Osteoblast (primary cell): ENCODE measurements at regions not wholly inside any gene's neighbourhood (a gene's known extent, or its start where the extent isn't known, plus 50 kb on each side); places are given as distances from the start of the nearest gene placed in this dataset.

Source experiments
- DNase-seq: peaks from one replicate; pipeline ENCODE4 v3.0.0; 2011; ENCODE audit warnings: low spot score, mixed read lengths; ENCODE audit not compliant: insufficient read length; ENCODE audit errors: missing footprints
- H2AFZ ChIP-seq: 2 replicates; pipeline ENCODE4 v1.6.0; 2011; ENCODE audit warnings: mild to moderate bottlenecking, low read length
- H3K27ac ChIP-seq: 2 replicates; pipeline ENCODE4 v1.5.1; 2011; ENCODE audit warnings: mild to moderate bottlenecking, low read depth, low read length, moderate library complexity
- H3K27me3 ChIP-seq: 2 replicates; pipeline ENCODE4 v1.6.0; 2012; ENCODE audit warnings: mild to moderate bottlenecking, control low read depth, inconsistent platforms, low read length, moderate library complexity; ENCODE audit not compliant: insufficient read depth
- H3K36me3 ChIP-seq: 2 replicates; pipeline ENCODE4 v1.5.1; 2011; ENCODE audit warnings: mild to moderate bottlenecking, low read length, control low read depth, moderate library complexity; ENCODE audit not compliant: insufficient read depth
- H3K4me1 ChIP-seq: 2 replicates; pipeline ENCODE4 v1.5.1; 2011; ENCODE audit warnings: mild to moderate bottlenecking, low read length, control low read depth, moderate library complexity; ENCODE audit not compliant: insufficient read depth
- H3K4me2 ChIP-seq: 2 replicates; pipeline ENCODE4 v1.6.0; 2011; ENCODE audit warnings: mild to moderate bottlenecking, low read length; ENCODE audit not compliant: insufficient read depth
- H3K4me3 ChIP-seq: fragments of 200-600 bp; sonication (generic); 3 replicates; pipeline ENCODE4 v1.5.1; 2012; ENCODE audit warnings: mild to moderate bottlenecking, low read length, inconsistent platforms; ENCODE audit not compliant: insufficient read depth
- H3K79me2 ChIP-seq: 2 replicates; pipeline ENCODE4 v1.6.0; 2012; ENCODE audit warnings: mild to moderate bottlenecking, low read length, control low read depth, inconsistent platforms; ENCODE audit not compliant: insufficient read depth
- H3K9me3 ChIP-seq: 2 replicates; pipeline ENCODE4 v1.5.1; 2011; ENCODE audit warnings: low read depth, low read length, control low read depth
- H4K20me1 ChIP-seq: 2 replicates; pipeline ENCODE4 v1.6.0; 2012; ENCODE audit warnings: mild to moderate bottlenecking, low read length, control low read depth; ENCODE audit not compliant: insufficient read depth
- CTCF ChIP-seq: IDR thresholded peaks from 2 replicates; pipeline ENCODE4 v1.5.1; 2011; ENCODE audit warnings: mild to moderate bottlenecking, low read depth, low read length, moderate library complexity; ENCODE audit errors: extremely low read depth

- Histone ChIP-seq H3K27me3 (no peaks in the 10 kb centered on the region), H3K4me1 (no peaks in the 10 kb centered on the region), H2AFZ (no peak overlapping the region)
Observed at GRCh38 chr7:91336106-91336505, 71.9 kb downstream of the FZD1 start.

GRCh38 chr7:91338226-91339020, 74.2 kb downstream of the FZD1 start:
- Histone ChIP-seq H2AFZ (no peak overlapping the region), H3K4me3 (no peak overlapping the region), H3K27ac (no peak overlapping the region), H3K4me1 (no peaks in the 10 kb centered on the region), H3K79me2 (no peaks in the 10 kb centered on the region), H3K4me2 (no peak overlapping the region), H3K27me3 (no peaks in the 10 kb centered on the region), H3K9me3 (no peaks in the 10 kb centered on the region), H3K36me3 (no peaks in the 10 kb centered on the region), H4K20me1 (no peaks in the 10 kb centered on the region)
- DNase-seq: no peak
- TF ChIP-seq CTCF: no peak

More at GRCh38 chr7:91336106-91336505, 71.9 kb downstream of the FZD1 start:
- Histone ChIP-seq H3K27ac (no peak overlapping the region), H3K9me3 (no peaks in the 10 kb centered on the region), H4K20me1 (no peaks in the 10 kb centered on the region), H3K36me3 (no peaks in the 10 kb centered on the region), H3K4me2 (no peak overlapping the region), H3K4me3 (no peak overlapping the region), H3K79me2 (no peaks in the 10 kb centered on the region)
- no peak for DNase-seq
- no peak for TF ChIP-seq CTCF

GRCh38 chr7:91342346-91342745, 78.1 kb downstream of the FZD1 start:
- Histone ChIP-seq H3K4me1 (no peaks in the 10 kb centered on the region), H3K4me2 (no peak overlapping the region), H3K9me3 (no peaks in the 10 kb centered on the region), H3K27me3 (no peaks in the 10 kb centered on the region), H4K20me1 (no peaks in the 10 kb centered on the region), H3K36me3 (no peaks in the 10 kb centered on the region), H3K27ac (no peak overlapping the region), H2AFZ (no peak overlapping the region), H3K79me2 (no peaks in the 10 kb centered on the region), H3K4me3 (no peak overlapping the region)
- TF ChIP-seq CTCF: no peak
- peak; percentile 3 for DNase-seq

- Histone ChIP-seq H3K4me3 (no peak overlapping the region), H3K27me3 (no peaks in the 10 kb centered on the region), H3K27ac (no peak overlapping the region), H3K79me2 (no peaks in the 10 kb centered on the region), H3K4me1 (no peaks in the 10 kb centered on the region), H2AFZ (no peak overlapping the region), H4K20me1 (no peaks in the 10 kb centered on the region), H3K36me3 (no peaks in the 10 kb centered on the region), H3K4me2 (no peak overlapping the region), H3K9me3 (no peaks in the 10 kb centered on the region)
- peak; percentile 8 for DNase-seq
- no peak for TF ChIP-seq CTCF
Observed at GRCh38 chr7:91343420-91343960, 79.3 kb downstream of the FZD1 start.
